CD4-positive, alpha-beta T cell treated with Interleukin-17A for 4 hours (primary cell): ENCODE measurements at regions not wholly inside any gene's neighbourhood (a gene's known extent, or its start where the extent isn't known, plus 50 kb on each side); places are given as distances from the start of the nearest gene placed in this dataset.
"Not testable (repeated sequence)": the region's sequence is repeated elsewhere in the genome, so short reads cannot be mapped to it uniquely, and the experiment has no call there.

Experiments used
- DNase-seq: peaks from one replicate; pipeline ENCODE4 v3.0.0-alpha.2; 2020; ENCODE audit warnings: mixed read lengths

DNA sequence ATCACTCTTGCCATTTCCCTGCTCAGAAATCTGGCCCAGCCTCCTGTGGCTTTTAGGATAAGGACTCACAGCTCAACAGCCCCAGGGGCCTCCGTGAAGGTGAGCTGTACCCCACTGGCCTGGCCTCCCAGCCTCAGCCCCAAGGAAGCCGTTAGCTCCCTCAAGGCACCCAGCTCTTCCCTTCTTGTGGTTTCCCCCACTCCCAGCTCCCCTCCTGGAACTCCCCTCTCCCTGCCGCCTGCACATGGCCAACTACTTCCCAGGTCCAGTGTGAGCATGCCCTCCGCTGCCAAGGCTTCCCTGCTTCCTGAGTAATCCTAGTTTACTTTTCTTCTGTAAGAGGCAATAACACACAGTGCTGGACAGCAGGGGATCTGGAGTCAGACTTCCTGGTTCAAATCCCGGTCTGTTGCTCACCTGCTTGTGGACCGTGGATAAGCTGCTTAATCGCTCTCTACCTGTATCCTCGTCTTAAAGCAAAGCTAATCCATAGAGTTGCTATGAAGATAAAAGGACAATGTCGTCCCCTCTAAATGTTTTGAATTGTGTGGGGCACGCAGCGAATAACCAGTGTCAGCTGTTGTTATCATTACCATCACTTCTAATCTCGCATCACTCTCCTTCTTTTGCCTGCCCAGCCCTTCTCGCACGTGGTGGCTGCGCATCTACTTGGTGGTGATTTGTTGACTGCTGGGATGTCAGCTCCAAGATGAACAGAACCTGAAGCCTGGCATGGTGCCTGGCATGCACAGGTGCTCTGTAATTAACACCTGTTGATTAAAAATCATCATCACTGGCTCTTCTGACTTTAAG, 86.6 kb downstream of the C5orf15 start:
- no peak for DNase-seq

DNA sequence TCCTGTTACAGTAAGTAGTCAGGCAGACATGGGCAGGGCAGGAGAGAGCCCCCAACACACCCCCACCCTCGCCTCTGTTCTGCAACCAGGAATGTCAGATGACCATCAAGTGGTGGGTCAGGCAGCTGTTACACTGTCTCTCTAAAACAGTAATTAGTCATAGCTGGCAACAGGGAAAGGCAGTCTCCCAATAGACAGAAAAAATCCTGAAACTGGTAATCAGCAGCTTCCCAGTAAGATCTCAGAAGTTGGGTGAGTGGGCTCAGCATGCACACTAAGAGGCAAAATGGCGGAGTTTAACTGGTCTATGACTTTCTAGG, 90.2 kb downstream of the C5orf15 start:
- no peak for DNase-seq

DNA sequence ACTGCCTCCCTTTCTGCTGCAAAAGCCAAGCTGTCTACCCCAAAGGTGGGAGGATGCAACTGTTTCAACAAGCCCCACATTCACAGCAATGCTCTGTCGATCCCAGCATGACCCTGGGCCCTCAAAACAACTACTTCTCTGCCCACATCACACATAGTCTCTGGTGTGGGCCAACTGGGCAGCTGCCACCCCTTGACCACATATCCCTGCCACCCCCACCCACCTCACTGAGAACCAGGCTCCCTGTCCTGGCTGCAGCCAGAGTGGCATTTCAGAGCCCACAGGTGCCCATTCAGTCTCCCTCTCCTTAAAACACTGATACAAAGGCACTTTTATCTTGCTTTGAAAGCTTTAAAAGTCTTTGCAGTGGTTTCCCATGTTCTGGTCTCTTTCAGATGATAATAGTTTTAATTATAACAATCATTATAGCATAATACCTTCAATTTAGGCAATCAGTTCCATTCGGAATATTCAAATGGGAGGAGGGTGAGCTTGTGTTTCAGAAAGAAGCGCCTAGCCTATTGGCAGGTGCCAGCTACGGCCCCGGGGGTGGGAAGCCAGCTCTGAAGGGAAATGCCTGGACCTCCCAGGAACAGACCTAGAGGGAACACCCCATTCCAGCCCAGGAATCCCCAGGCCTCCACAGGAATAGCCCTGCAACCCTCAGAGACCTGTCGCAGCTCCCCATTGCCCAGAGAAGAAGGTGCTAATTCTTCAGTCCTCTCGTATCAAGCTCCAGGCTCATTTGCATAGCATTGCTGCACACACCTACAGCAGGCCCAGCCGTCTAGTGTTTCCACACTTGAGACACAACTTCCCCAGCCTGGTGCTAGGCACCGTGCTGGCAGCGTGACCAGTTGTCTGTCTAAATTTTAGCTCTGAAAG, 90.8 kb downstream of the C5orf15 start:
- DNase-seq: no peak

DNA sequence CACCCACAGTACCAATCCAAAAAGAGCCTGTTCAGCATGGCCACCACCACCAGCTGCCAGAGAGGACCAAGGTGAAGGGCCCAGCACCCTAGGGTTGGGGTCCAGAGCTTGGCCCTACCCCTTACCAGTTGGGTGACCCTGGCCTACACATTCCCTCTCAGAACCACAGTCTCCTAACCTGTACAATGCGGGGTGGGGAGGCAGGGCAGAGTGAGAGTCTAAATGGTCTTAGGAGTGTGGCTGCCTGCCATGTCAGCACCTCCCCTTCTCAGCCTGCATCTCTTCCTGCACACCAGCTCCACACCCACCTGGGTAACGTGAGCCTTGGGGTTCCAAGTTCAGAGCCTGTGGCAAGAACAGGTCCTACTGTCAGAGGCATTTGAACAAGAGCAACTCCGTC, 92.2 kb downstream of the C5orf15 start:
- no peak for DNase-seq

DNA sequence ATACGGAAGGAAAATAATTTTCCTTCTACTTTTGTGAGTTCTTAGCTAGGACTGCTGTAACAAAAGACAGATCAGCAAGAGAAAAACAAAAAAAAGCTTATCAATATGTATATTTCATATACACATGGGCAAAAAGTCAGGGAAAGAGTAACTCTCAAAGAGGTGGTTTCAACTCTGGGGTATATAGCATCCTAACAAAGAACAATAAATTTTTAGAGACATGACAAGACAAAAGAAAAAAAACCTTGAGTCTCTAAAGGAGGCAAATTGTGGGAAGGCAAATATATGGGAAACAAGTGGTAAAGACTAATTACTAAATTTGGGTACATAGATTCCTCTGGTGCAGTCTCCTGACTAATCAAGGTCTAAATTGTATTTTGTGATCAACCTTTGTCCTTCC, 93.2 kb downstream of the C5orf15 start:
- DNase-seq: no peak

DNA sequence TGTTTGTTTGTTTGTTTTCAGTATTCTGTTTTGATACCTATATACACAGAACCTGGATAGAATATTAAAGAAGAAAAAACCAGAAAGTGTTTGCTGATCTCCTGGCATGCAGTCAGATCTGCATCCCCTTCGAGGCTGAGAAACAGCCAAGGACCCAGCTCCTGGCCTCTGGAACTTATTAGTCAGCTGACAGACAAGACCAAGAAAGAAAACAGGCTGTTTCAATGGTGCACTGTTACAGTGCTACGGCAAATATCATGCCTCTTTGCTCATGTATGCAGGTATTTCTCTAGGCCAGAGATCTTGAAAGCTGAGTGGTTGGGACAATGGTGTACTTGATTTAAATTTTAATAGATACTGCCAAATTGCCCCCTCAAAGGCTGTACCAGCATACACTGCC, 95.0 kb downstream of the C5orf15 start:
- DNase-seq: no peak

DNA sequence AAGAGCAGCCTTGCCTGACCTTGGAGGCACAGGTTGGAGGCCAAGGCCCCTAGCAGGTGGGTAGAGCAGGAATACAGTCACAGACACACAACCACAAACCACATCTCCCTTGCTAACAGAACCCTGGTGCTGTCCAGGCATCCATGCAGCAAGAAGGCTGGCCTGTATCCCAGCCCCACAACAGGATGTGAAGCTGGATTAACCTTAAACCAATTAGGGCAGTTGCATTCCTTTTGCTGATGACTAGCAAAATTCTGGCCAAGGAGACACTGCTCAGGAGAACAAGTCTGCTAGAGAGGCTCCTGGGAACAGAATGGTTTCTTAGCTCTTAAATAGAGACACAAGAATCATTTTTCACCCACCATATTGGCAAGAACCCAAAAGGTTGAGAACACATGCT, 97.8 kb downstream of the C5orf15 start:
- no peak for DNase-seq

DNA sequence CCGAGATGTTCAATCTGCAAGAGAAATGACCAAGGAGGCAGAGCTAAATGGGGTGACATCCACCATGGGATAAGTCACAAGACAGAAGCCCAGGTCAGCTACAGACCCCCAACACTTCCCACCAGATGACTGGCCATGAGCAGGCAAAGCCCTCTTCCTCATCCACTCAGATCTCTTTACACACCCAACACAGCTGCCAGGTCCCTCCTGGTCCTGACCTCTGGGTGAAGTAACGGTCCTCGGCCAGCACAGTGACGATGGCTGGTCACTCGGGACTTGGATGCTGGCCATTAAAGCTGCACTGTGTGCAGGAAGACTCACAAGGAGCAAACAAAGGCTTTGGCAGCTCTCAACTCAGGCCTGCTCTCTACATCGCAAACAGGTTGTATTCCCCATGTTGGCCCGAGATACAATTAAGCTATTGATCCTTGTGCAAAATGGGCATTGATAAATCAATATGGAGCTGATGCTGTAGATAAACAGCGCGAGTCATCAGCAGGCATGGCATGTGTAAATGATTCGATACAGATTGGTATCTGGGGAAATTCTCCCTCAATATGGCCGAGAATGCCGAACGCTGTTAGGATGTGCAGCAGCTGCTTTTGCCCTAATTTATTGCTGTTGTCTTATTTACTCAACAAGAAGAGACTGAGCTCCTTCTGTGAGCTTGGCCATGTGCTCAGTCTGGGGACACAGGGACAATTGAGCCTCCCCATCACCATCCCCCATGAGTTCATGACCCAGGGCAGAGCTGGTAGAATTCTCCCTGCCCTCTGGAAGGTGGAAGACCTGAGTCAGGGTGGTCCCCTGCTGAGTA, 98.7 kb downstream of the C5orf15 start:
- no peak for DNase-seq

DNA sequence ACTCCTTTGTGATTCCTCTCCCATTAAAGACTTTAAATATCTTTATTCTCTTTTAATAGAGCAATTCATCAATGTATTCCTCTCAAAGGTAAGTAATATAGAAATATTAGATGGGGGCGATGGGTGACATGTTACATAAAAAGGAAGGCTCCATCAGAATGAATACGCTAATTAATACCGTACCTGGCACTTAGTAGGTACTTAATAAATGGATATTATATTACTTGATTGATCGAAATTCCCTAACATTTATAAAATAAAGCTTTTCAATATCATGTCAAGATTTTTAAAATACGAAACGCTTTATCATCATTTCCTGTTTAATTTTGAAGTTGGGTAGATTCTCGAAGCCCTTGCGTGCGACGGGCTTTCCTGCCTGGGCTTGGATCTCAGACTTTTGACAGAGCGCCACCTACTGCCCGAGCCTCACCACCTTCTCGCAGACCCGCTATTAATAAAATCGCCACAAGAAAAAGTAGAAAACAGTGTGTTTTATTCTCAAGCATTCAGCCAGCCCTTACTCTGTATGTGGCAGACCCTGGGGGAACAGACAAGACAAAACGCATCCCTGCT, 99.4 kb downstream of the C5orf15 start:
- DNase-seq: peak; percentile 80

DNA sequence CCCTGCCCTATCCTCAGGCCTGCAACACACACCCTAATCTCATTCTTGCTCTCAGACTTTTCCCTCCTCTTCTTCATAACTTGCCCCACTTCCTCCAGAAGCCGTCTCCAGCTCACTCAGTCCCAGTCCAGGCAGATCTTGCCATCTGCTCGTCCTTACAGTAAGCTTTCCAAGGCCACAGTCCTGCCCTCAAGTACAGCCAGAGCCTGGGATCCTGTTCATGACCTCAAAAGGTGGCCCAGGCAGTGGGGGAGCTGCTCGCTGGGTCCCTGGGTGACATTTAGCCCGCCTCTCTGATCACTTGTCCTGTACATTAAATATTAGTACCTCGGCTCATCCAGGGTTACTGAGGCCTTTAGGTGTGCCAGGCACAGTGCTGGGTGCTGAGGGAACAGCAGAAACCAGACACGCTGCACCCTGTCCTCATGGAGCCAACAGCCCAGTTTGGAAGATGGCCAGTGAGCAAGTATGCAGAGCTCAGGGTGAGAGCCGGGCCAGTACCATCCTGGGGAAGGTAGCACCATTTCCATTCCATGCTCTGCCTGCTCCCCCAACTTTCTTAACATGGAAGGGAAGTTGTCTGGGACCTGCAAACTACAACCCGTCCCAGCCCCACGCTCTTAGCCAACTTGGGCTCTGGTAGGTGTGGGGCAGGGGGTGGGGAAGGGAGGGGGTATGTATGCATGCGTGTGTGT, 100.4 kb downstream of the C5orf15 start:
- no peak for DNase-seq

DNA sequence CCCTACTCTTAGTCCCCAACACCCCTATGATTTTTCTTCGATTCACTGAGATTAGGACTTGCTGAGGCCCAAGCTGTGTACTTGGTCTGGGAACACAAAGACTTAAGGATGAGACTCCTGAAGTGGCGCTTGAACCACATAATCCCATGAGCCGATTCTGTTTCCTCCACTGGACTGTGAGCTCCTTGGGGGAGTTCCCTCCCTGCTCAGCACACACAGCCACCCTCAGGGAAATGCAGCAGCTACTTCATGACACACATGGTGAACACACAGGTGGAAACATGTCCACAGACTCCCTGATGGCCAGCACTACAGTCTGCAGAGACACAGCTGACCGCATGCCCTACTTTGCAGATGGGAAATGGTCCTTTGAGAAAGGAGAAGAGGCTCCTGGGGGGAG, 101.1 kb downstream of the C5orf15 start:
- DNase-seq: no peak

DNA sequence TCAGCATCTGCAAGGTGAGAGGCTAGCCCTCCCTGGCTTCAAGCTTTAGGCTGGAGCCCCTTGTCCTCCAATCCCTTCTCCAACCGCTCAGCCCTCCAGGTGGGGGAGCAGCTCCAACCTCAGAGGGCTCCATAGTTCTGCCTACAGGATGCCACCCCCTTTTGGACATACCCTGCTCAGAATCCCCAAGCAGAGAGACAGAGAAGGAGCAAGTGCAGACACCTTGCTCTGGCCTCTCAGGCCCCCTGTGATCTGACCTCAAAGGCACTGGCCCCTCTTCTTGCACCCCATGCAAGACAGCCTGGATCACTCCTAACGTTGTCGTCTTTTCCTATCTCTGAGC, 101.6 kb downstream of the C5orf15 start:
- no peak for DNase-seq

DNA sequence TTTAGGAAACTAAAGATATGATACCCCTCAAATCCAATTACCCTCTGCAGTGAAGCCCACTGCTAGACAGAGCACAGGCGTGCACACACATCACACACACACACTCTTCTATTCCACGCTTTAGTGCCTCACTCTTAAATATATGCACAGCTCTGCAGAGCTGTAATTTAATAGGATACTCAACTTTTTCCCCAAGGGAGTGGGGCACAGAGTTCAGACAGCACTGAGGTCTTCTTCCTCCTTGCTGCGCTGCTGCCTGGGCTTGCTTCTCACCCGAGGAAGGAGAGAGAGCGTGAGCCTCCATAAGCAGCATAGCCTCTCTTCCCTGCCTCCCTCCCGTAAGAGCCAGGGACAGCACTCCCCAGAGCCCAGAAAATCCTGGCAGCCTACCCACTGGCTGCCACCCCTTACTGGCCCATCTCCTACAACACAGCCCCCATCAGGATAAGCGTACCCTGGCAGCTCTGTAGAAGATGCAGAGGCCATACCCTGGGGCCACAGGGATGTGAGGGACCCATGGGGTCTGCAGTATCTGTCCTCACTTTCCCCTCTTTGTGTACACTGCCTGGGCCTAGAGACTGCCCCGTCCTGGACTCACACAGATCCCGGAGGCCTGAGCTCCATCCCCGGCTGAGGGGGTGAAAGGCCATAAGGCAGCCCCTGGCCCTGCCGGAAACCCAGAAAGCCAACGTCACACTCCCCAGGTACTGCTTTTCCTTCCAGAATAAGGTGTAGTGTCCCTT, 102.1 kb downstream of the C5orf15 start:
- no peak for DNase-seq

DNA sequence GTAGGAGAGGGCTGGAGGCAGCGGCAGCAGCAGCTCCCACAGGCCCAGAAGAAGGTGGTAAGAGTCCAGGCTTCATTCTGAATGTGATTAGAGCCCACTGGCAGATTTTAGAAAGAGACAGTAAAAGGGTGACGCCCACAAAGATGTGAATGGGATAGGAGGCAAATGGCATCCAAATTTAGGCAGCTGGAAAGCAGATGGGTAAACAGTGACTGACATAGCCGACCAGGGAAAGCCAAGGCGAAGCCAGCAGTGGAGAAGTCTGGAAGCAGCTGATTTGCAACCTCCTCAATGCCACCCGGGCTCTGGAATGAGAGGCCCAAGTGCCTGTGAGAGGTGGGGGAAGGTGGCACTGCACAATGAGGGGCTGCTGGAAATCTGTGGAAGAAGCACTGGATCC, 103.3 kb downstream of the C5orf15 start:
- DNase-seq: no peak

DNA sequence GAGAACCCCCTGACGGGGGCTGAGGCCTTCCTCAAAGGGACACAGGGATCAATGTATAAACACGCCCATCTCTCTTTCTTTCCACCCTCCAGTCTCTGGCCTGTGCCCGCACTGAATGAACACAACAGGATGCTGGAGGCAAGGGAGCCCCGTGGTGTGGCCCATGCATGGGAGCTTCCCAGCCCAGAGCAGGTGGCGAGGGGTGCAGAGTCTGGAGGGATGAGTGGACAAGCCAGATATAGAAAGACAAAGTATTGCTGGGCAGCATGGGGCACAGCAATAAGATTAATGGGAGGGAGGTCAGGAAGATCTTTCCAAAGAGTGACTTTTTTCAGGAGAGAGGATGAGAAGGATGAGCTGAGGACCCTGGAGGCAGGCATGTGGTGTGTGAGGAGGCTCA, 103.7 kb downstream of the C5orf15 start:
- DNase-seq: no peak

DNA sequence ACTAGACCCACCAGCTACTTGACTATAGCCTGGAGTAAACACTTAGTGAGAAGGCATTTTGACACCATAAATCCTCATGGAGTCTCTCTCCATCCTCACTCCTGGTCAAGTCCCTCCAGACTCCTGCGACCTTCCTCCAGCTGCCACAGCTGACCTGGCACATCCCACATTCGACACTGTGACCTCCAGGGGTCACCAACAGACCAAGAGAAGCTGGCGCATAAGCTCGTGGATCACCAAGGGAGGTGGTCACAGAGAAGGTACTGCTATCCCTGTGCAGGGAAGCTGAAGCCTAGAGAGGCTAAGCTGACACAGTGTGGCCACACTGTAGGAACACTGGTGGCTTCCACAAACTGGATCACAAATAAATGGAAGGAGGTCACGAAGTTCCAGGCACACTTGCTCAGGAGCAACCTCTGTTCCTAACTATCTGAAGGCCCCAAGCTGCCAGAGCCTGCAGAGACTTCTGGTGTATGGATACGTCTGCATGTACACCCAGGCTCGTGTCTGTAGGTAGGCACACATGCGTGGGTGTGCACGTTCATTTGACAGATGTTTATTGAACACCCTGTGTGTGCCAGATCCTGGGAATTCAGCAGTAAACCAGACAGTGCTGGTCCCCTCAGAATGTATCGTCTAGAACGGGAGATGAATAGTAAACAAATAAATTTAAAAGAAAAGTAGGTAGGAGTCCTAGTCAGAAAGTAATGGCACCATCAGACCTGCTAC, 104.4 kb downstream of the C5orf15 start:
- DNase-seq: no peak

DNA sequence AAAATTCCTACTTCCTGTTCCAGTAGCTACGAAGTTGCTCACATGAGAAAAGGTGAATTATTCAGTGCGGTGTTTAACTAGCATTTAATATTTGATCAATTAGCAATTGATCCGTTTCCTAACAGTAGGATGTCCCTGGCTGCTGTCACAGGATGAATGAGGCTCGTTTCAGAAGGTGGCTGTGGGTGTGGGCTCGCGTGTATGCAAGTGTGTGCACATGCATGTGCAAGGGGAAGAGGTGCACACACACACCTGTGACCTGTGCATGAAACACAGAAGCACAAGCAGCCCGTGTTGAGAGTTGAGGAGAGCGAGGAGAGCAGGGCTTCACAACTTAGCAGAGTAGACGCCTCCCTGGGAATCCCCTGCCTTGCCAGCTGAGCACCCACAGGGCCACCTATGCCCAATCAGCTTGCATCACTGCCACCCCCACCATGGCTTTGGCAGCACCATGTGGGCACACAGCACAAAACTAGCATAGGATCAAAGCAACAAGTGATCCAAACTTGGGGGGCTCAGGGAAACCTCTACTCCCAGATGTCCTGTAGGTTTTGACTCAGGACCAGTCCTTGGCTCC, 107.2 kb downstream of the C5orf15 start:
- DNase-seq: no peak

DNA sequence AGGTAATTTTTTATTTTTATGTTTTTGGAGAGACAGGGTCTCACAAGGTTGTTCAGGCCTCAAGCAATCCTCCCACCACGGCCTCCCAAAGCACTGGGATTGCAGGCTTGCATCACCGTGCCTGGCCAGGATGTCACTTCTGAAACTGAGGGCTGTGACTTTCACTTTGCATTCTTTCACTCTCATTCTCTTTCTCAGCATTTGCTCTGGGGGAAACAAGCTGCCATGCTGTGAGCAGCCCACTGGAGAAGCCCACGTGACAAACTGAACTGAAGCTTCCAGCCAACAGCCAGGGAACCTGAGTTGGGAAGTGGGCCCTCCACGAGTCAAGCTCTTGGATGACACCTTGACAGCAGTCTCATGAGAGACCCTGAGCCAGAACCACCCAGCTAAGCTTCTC, 109.4 kb downstream of the C5orf15 start:
- no peak for DNase-seq

DNA sequence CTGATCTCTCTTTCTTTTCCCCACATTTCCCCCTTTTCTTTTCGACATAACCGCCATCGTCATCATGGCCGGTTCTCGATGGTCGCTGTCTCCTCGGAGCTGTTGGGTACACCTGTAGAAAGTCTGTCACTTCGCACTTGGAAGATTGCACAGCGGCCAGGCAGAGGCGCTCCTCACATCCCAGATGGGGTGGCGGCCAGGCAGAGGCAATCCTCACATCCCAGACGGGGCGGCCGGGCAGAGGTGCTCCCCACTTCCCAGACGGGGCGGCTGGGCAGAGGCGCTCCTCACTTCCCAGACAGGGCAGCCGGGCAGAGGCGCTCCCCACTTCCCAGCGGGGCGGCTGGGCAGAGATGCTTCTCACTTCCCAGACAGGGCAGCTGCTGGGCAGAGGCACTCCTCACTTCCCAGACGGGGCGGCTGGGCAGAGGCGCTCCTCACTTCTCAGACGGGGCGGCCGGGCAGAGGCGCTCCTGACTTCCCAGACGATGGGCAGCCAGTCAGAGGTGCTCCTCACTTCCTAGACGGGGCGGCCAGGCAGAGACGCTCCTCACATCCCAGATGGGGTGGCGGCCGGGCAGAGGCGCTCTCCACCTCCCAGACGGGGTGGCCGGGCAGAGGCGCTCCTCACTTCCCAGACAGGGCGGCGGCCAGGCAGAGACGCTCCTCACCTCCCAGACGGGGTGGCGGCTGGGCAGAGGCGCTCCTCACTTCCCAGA, 110.7 kb downstream of the C5orf15 start:
- DNase-seq: not testable (repeated sequence)

DNA sequence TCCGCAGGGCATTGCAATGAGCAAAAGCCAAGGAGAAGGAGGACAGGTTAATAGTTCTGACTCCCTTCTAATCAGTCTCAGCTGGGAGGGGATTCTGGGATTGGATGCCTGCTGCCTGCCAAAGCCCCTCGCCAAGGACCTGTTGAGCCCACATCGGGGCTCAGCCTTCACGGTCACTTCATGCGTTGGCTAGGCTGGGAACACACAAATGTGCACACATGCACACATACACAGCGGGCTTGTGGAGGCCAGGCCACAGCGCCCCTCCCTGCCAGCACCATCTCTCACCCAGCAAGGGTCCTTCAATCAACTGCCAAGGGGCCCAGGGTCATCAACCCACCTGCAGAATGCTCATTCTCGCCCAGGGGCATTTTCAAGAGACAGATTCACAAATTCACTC, 113.9 kb downstream of the C5orf15 start:
- DNase-seq: no peak
